Aorta (tissue), 5 donors: ENCODE measurements at regions not wholly inside any gene's neighbourhood (a gene's known extent, or its start where the extent isn't known, plus 50 kb on each side); places are given as distances from the start of the nearest gene placed in this dataset.

Experiments used
- ATAC-seq: fragments of 200-7000 bp; cut with Tn5 transposase; one replicate; pipeline ENCODE4 v1.9.1; 2022; ENCODE audit warnings: moderate library complexity; ENCODE audit not compliant: low FRiP score
- DNase-seq, 2 donors: peaks; one replicate each; pipeline ENCODE4 v3.0.0-alpha.2; 2020
- H3K27ac ChIP-seq, 2 donors: one replicate each; pipeline ENCODE4 v1.5.1; 2013; ENCODE audit warnings: low read length in 2 of 2, mild to moderate bottlenecking in 2 of 2, moderate library complexity in 2 of 2, control low read depth in 1 of 2, inconsistent platforms in 1 of 2, low read depth in 1 of 2
- H3K27me3 ChIP-seq, 2 donors: one replicate each; pipeline ENCODE4 v1.6.1; 2013; ENCODE audit warnings: control low read depth in 1 of 2, low read length in 1 of 2, mild to moderate bottlenecking in 1 of 2, moderate library complexity in 1 of 2; ENCODE audit not compliant: insufficient read depth in 2 of 2, control insufficient read depth in 1 of 2
- H3K36me3 ChIP-seq, 2 donors: one replicate each; pipeline ENCODE4 v1.6.1; 2013; ENCODE audit warnings: control low read depth in 1 of 2, low read length in 1 of 2, mild to moderate bottlenecking in 1 of 2; ENCODE audit not compliant: insufficient read depth in 2 of 2, control insufficient read depth in 1 of 2
- H3K4me1 ChIP-seq, 2 donors: one replicate each; pipeline ENCODE4 v1.6.1; 2013; ENCODE audit warnings: low read length in 2 of 2, control low read depth in 1 of 2, mild to moderate bottlenecking in 1 of 2, moderate library complexity in 1 of 2; ENCODE audit not compliant: insufficient read depth in 2 of 2, control insufficient read depth in 1 of 2
- H3K4me3 ChIP-seq, 2 donors: one replicate each; pipeline ENCODE4 v1.5.1; 2013; ENCODE audit warnings: low read length in 2 of 2, control low read depth in 1 of 2, mild to moderate bottlenecking in 1 of 2
- H3K9me3 ChIP-seq: one replicate; pipeline ENCODE4 v1.6.1; 2013; ENCODE audit warnings: mild to moderate bottlenecking, low read length; ENCODE audit not compliant: control insufficient read depth
- WGBS, 2 donors: extraction: QIAGEN DNeasy Blood & Tissue Kit; methylation state at CpG; one replicate each; pipeline ENCODE4 v1.1.7; 2013; 5-methylcytosine and 5-hydroxymethylcytosine counted together
- intact Hi-C, 2 donors: fragments of 100-400 bp; cut with DNase I; formaldehyde crosslinking; loops; one replicate each; pipeline versions ENCODE4 v1.14.2 to v1.15.0; 2022
- donor health status: healthy with polysubstance abuse.
- donor health status: Bipolar disorder and iron deficiency.
- donor health status: DM: no; HTN: no; CAD: no.
- donor health status: DM: no; HTN: no; CAD: no.
- donor health status: DM: yes; HTN: yes; CAD: no.

DNA sequence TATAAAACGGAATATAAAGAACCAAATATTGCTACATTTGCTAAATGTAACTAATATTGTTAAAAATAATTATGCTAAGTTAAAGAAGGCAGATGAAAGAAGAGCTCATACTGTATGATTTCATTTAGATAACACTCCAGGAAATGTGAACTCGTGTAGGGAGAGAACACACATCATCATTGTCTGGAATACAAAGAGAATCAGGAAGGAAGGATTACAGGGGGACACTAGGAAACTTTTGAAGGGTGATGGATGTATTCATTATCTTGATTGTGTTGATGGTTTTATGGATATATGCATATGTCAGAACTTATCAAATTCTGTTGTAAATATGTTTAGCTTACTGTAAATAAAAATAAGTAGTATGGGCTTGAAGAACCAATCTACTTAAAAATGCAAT is 104.1 kb upstream of the TRIB2 start:
- ATAC-seq (no peak), DNase-seq (no peak)
- Histone ChIP-seq H3K27ac (no peak overlapping the region), H3K4me3 (no peak overlapping the region), H3K9me3 (no peaks in the 10 kb centered on the region), H3K27me3 (no peaks in the 10 kb centered on the region), H3K36me3 (no peaks in the 10 kb centered on the region), H3K4me1 (no peaks in the 10 kb centered on the region)
- 81 to 84% methylated on average over 2 of the region's 2 CpGs for WGBS, 2 donors
- intact Hi-C loops = loop anchor here in 1 of 2 donors (10.0 kb wide), 1 partner anchor 102 kb away; the partner anchor contains the start of gene TRIB2

DNA sequence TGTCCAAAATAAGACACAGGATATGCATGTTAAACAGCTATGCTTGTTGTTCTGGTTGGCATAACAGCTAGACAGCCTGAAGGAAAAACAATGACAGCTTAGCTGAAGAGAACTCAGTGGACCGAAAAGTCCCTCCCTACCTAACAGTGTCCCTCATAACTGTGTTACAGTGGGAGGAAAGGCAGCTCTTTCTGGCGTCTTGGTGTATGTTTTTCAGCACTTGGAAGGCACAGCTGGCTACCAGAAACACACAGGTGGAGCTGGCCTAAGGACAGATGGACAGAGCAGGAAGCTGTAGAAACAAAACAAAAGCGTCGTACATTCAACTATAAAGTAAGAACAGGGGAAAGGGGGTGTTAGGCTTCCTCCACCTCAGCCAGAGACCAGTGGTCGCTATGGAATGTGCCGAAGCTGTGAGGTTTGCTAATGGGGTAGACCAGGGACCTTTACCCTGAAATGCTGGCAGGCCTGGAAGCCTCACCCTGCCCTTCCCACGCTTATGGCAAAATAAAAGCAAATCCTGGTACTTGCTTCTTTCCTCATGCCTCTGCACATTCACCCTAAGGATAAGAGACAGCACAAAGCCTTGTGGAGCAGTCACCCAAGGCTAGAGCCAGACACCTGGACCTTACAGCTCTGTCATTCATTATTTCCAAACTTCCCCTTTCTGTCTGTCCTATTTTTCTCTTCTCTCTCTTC is 103.5 kb upstream of the TRIB2 start:
- Histone ChIP-seq H3K4me1 (no peaks in the 10 kb centered on the region), H3K27ac (no peak overlapping the region), H3K27me3 (no peaks in the 10 kb centered on the region), H3K36me3 (no peaks in the 10 kb centered on the region), H3K4me3 (no peak overlapping the region), H3K9me3 (no peaks in the 10 kb centered on the region)
- DNase-seq (no peak), ATAC-seq (no peak)
- 86 to 88% methylated on average over 7 of the region's 7 CpGs for WGBS, 2 donors
- intact Hi-C loops = loop anchor here in 1 of 2 donors (10.0 kb wide), 1 partner anchor 102 kb away; the partner anchor contains the start of gene TRIB2

DNA sequence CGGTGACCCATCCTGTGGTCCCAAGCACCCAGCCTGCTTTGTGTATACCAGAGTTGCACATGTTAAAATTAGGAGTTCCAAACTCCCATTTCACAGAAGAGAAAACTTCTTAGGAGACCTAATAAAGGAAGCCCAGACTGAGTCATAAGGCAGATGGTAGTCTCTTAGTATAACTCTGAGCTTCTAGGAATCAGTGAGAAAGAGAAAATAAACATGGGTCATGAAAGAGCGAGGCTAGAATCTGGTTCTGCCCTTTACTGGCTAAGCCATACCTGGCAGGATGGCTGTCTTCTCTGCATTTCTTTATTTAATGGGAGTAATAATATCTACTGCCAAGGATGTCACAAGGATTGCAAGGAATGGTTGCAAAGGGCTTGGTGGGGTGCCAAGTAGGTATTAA is 101.2 kb upstream of the TRIB2 start:
- intact Hi-C loops = loop anchor here in 1 of 2 donors (10.0 kb wide), 1 partner anchor 99 kb away; the partner anchor contains the start of gene TRIB2
- WGBS, 2 donors = 98 to 99% methylated on average over 2 of the region's 2 CpGs
- Histone ChIP-seq H3K27ac (no peak overlapping the region), H3K4me1 (no peaks in the 10 kb centered on the region), H3K9me3 (no peaks in the 10 kb centered on the region), H3K27me3 (no peaks in the 10 kb centered on the region), H3K36me3 (no peaks in the 10 kb centered on the region), H3K4me3 (no peak overlapping the region)
- ATAC-seq (no peak), DNase-seq (no peak)

DNA sequence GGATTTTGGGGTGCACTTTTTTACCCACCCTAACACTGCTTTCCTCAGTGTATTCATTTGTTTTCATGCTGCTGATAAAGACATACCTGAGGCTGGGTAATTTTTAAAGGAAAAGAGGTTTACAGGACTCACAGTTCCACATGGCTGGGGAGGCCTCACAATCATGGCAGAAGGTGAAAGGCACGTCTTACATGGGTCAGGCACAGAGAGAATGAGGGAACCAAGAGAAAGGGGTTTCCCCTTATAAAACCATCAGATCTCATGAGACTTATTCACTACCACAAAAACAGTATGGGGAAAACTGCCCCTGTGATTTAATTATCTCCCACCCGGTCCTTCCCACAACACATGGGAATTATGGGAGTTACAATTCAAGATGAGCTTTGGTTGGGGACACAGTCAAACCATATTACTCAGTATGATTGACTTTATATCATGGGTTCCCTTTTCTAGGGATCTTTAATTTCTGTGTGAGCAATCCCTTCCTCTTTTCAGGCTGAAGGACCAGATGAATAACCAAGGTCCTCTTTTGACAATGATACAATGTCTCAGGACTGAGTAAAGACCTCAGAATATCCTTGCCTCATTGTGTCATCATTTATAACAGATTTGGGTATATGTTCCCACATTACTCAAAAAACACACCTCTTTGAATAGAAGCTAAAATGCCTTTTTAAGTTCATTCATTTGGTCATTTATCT is 100.1 kb upstream of the TRIB2 start:
- DNase-seq (no peak), ATAC-seq (no peak)
- Histone ChIP-seq H3K27me3 (no peaks in the 10 kb centered on the region), H3K36me3 (no peaks in the 10 kb centered on the region), H3K4me3 (no peak overlapping the region), H3K27ac (no peak overlapping the region), H3K4me1 (no peaks in the 10 kb centered on the region), H3K9me3 (no peaks in the 10 kb centered on the region)
- intact Hi-C loops = loop anchor here in 1 of 2 donors (10.0 kb wide), 1 partner anchor 98 kb away; the partner anchor contains the start of gene TRIB2
- 96 to 100% methylated on average over 2 of the region's 2 CpGs for WGBS, 2 donors

DNA sequence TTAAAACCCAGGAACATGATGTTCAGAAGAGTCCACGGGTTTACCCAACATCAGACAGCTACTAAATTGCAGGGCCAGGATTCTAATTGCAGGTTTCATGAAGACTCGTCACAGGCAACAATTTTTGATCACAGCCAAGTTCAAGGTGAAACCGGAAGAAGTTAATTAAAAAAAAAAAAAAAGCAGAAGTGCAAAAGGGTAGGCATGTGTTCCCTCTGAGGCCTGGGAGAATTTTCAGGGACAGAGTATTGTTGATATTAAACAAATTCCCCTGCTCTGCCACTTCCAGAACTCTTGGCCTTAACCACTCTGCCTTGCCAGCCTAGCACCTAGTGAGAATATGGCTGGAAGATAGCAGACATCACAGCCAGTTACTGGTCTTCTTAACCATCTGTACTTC is 99.4 kb upstream of the TRIB2 start:
- no peaks in the 10 kb centered on the region for H3K4me1 ChIP-seq
- DNase-seq (no peak), ATAC-seq (no peak)
- no peak overlapping the region for H3K27ac ChIP-seq
- H3K4me3 ChIP-seq = no peak overlapping the region
- WGBS, 2 donors = 84 to 94% methylated on average over 3 of the region's 3 CpGs
- intact Hi-C loops = loop anchor here in 1 of 2 donors (10.0 kb wide), 1 partner anchor 97 kb away; the partner anchor contains the start of gene TRIB2
- H3K9me3 ChIP-seq = no peaks in the 10 kb centered on the region
- no peaks in the 10 kb centered on the region for H3K36me3 ChIP-seq
- no peaks in the 10 kb centered on the region for H3K27me3 ChIP-seq

DNA sequence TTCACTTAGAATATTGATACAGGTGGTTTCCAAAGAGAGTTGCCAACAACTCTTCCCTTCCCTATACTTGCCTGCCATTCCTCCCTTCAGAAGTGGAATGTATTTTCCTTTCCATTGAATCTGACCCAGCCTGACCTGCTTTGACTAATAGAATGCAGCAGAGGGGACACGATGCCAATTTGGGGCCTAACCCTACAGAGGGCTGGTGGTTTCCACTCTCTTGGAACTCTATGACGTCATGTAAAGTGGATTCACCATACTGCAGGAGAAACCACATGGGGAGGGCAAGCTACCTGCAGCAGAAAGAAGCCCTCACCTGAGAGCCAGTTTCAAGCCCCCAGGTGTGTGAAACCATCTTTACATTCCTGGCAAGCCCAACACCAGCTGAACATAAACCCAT is 98.9 kb upstream of the TRIB2 start:
- Histone ChIP-seq H3K4me1 (no peaks in the 10 kb centered on the region), H3K36me3 (no peaks in the 10 kb centered on the region), H3K27ac (no peak overlapping the region), H3K27me3 (no peaks in the 10 kb centered on the region), H3K4me3 (no peak overlapping the region), H3K9me3 (no peaks in the 10 kb centered on the region)
- WGBS, 2 donors = 45 to 63% methylated on average over 2 of the region's 2 CpGs
- DNase-seq (no peak), ATAC-seq (no peak)
- intact Hi-C loops = loop anchor here in 1 of 2 donors (10.0 kb wide), 1 partner anchor 97 kb away; the partner anchor contains the start of gene TRIB2

DNA sequence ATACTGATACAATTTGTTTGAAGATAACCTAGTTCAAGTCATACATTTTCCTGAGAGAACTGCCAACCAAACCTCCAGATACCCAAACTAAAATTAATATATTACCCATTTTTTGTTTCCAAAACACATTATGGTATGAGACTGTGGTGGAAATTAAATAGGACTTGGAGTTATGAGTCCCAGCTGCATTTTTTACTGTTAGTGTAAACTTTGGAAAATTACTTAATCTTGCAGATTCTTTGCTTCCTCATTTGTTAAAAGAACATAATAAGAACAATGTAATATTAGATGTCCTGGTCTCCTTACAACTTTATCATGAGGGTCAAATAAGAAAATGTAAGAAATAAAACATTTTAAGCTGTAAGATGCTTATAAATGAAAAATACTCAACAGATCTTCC is 98.2 kb upstream of the TRIB2 start:
- intact Hi-C loops = loop anchor here in 1 of 2 donors (10.0 kb wide), 1 partner anchor 96 kb away; the partner anchor contains the start of gene TRIB2
- Histone ChIP-seq H3K27ac (no peak overlapping the region), H3K9me3 (no peaks in the 10 kb centered on the region), H3K4me3 (no peak overlapping the region), H3K4me1 (no peaks in the 10 kb centered on the region), H3K36me3 (no peaks in the 10 kb centered on the region), H3K27me3 (no peaks in the 10 kb centered on the region)
- DNase-seq (no peak), ATAC-seq (no peak)

DNA sequence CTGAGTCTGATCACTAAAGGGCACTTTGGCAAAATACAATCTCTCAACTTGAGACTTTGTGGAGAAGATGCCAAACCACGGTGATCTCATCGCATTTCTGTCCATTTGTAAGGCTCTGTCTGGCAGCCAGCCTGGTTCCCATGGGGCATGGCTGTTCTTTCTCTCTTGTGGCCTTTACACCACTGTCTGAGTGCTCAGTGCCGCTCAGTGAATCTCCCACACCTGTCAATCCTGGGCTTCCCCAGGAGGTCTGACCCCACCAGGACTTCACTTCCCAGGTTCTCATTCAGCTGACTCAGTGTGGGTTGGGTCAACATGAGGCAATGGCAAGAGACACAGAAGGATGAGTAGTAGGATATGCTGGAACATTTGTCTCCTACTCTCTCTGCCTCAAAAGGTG is 96.8 kb upstream of the TRIB2 start:
- ATAC-seq = peak; percentile 44
- Histone ChIP-seq H3K27ac (no peak overlapping the region), H3K27me3 (no peaks in the 10 kb centered on the region), H3K4me3 (no peak overlapping the region), H3K36me3 (no peaks in the 10 kb centered on the region), H3K9me3 (peaks cover 1% of the 10 kb centered on the region), H3K4me1 (no peaks in the 10 kb centered on the region)
- intact Hi-C loops = loop anchor here in 1 of 2 donors (10.0 kb wide), 1 partner anchor 95 kb away; the partner anchor contains the start of gene TRIB2
- 4 to 10% methylated on average over 3 of the region's 3 CpGs for WGBS, 2 donors
- peak; percentile 61 to 81 for DNase-seq
